ENCODE measurements at regions not wholly inside any gene's neighbourhood (a gene's known extent, or its start where the extent isn't known, plus 50 kb on each side); places are given as distances from the start of the nearest gene placed in this dataset.

- TF ChIP-seq CTCF (IDR thresholded peaks at IDR 0.05; ENCODE audit: control extremely low read depth, extremely low read depth, low read depth, missing control alignments) = no peak
- ChIA-PET CTCF (interaction anchor here (1.0 kb wide), 1 partner anchor 35 kb away, joined by 3 read pairs; no protein-coding TSS in a partner anchor), POLR2A (no interaction called here)
- no peak for DNase-seq (ENCODE audit: extremely low spot score)
Observed at GRCh38 chr14:95808371-95808770, 68.3 kb upstream of the TUNAR start.

DNA sequence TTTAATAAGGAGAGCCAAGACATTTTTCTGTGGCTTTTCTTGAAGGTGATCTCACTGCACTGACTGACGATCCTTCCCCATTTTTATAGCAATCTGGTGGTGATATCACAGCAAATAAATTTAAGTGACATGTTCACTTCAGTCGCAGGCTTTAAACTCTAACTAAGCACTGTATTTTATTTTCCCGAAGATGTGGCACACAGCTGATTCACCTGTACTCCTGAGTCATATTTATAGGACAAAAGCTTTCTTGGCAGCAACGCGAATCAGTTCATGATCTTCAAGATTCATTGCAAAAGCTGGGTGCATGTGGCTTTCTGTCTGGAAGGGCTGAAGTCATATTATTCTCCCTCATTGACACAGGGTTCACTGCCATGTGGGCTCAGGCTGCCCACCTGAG lies 79.8 kb upstream of the TUNAR start:
- TF ChIP-seq CTCF (IDR thresholded peaks at IDR 0.05; ENCODE audit: control extremely low read depth, extremely low read depth, low read depth, missing control alignments) = no peak
- POLR2A ChIA-PET = no interaction called here
- CTCF ChIA-PET = interaction anchor here (1.4 kb wide), 1 partner anchor 16 kb away, joined by 3 read pairs; no protein-coding TSS in a partner anchor
- no peak for DNase-seq (ENCODE audit: extremely low spot score)

- TF ChIP-seq CTCF (IDR thresholded peaks at IDR 0.05; ENCODE audit: control extremely low read depth, extremely low read depth, low read depth, missing control alignments) = no peak
- CTCF ChIA-PET = interaction anchor here (1.2 to 2.0 kb wide), 2 partner anchors 13 to 206 kb away, joined by 3 to 14 read pairs; no protein-coding TSS in a partner anchor
- DNase-seq (ENCODE audit: extremely low spot score) = no peak
- POLR2A ChIA-PET = no interaction called here
Observed at GRCh38 chr14:95787941-95788340, 74.0 kb upstream of the TCL1A start.

GRCh38 chr14:95786566-95786965 lies 72.6 kb upstream of the TCL1A start:
- ChIA-PET CTCF (interaction anchor here (2.0 kb wide), 1 partner anchor 12 kb away, joined by 14 read pairs; no protein-coding TSS in a partner anchor), POLR2A (no interaction called here)
- no peak for TF ChIP-seq CTCF (IDR thresholded peaks at IDR 0.05; ENCODE audit: control extremely low read depth, extremely low read depth, low read depth, missing control alignments)
- no peak for DNase-seq (ENCODE audit: extremely low spot score)

- CTCF ChIA-PET = interaction anchor here (1.5 kb wide), 1 partner anchor 9 kb away, joined by 4 read pairs; no protein-coding TSS in a partner anchor
- peak; percentile 41 for DNase-seq (ENCODE audit: extremely low spot score)
Observed at GRCh38 chr14:95784137-95784536, 70.2 kb upstream of the TCL1A start.

GRCh38 chr14:95776798-95777534 lies 63.0 kb upstream of the TCL1A start:
- no peak for TF ChIP-seq CTCF (IDR thresholded peaks at IDR 0.05; ENCODE audit: control extremely low read depth, extremely low read depth, low read depth, missing control alignments)

More at GRCh38 chr14:95784137-95784536, 70.2 kb upstream of the TCL1A start:
- no peak for TF ChIP-seq CTCF (IDR thresholded peaks at IDR 0.05; ENCODE audit: control extremely low read depth, extremely low read depth, low read depth, missing control alignments)
- POLR2A ChIA-PET = no interaction called here

More at GRCh38 chr14:95776798-95777534, 63.0 kb upstream of the TCL1A start:
- no peak for DNase-seq (ENCODE audit: extremely low spot score)
- CTCF ChIA-PET = interaction anchor here (1.9 kb wide), 1 partner anchor 11 kb away, joined by 5 read pairs; no protein-coding TSS in a partner anchor
- POLR2A ChIA-PET = no interaction called here

Data from GM10248 (cell line).